Stimulated activated CD4-positive, alpha-beta T cell treated with anti-CD3 and anti-CD28 coated beads, Interleukin-12 subunit alpha, Interleukin-12 subunit beta, amount 100 ng/mL, for 4 hours (primary cell): ENCODE measurements at regions not wholly inside any gene's neighbourhood (a gene's known extent, or its start where the extent isn't known, plus 50 kb on each side); places are given as distances from the start of the nearest gene placed in this dataset.
A peak's percentile ranks its signal among the peaks of the same experiment; 100 is the strongest.

ENCODE experiments used
- DNase-seq: peaks from one replicate; pipeline ENCODE4 v3.0.0-alpha.2; 2020

DNA sequence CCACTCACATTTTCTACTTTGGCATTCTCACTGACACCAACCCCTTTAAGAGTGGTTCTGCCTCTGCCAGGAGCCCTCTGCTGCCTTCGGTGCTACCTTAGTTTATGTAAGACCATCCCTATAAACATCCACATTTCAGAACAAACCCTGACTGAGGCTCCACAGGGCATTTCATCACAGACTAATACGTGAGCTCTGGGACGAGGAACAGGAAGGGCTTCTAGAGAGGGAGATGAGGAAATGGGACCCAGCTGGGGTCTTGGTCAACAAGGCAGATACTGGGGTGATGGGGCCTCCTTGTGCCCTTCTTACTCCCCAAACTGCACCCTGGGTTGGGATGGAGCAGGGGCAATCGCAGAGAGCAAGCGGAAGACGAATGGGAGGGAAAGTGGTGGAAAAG, 86.5 kb upstream of the FYN start:
- DNase-seq, result no peak

- no peak for DNase-seq
These were observed 86.8 kb upstream of the CCN6 start for GRCh38 chr6:111967131-111967530.

- DNase-seq, result no peak
These were observed 83.5 kb upstream of the CCN6 start for GRCh38 chr6:111970426-111970825.

DNA sequence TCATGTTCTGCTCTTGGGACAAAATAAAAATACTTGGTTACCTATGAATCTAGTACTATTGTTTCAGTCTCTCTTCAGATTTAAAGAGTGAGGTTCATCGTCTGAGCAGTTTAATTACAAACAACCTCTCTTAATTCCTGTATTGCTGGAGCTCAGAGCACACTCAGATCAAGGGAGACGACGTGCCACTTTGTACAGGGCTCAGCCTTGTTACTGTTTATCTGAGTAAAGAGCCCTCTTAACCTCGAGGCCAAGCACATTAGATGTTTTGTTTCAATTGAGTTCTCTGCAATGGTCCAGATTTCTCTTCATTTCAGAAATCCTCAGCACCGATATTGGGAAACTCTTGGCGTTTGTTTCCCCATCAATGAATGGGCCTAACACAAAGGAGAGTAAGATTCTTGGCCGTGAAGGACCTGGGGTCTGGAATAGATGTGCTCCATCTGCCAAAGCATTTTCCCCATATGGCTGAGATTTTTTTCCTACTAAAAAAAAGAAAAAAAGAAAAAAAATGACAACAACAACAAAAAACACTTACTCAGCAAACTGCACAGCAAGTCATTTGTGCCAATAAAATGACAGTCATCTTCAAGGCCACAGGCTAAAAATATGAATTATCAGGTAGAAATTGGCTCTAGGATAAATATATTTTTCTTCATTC, 82.6 kb upstream of the CCN6 start:
- DNase-seq, result no peak

DNA sequence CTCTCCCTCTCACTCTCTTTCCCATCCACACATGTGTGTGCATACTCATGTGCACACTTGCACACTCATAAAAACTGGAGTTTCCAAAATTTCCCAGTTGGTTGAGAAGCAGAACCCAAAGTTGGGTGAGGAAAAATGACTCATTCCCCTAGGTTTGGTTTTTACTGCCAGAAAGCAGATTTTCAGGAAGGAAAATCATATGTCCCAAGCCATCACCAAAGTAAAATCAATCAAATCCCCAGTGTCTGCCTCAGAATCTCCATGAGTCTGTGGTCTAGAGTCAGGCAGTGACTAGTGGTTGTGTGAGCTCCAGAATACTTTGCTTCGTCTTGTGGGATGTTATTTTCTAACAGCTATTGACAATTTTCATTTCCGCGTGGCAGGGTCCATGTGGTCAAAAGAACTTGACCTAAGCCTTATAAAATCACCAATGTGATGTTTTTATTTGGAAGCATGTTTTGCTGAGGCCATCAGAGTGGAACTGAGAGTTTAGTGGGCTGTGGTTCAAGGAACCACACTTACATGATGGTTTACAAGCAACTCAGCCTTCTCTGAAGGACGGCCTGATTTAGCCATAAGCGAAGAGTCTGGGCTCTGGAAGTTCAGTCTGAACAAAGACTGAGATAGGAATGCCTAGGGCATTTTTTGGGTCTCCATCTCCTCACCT, 81.9 kb upstream of the CCN6 start:
- DNase-seq, result no peak

- no peak for DNase-seq
These were observed 81.2 kb upstream of the CCN6 start for GRCh38 chr6:111972745-111973117.

GRCh38 chr6:111973118-111973761, 80.7 kb upstream of the CCN6 start:
- peak; percentile 50 for DNase-seq

GRCh38 chr6:111973927-111974639, 79.8 kb upstream of the CCN6 start:
- no peak for DNase-seq

DNA sequence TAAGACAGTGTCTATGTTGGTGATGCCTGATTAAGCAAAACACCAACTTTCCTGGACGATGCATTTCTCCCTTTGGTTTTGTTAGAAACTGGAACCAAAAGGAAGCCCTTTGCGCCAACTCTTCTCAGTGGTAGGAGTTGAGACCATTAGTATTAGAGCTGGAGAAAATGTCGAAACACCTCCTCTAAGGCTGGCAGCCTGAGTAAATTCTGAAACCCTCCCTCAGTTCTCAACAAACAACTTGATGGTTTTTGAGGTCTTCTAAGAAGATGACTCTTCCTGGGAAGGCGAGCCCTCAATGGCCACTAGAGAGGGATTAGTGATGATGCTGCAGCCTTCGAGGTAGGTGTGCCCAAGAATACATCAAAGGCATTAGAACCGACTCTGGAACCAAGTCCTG, 78.4 kb upstream of the CCN6 start:
- no peak for DNase-seq

- DNase-seq, result no peak
These were observed 77.8 kb upstream of the CCN6 start for GRCh38 chr6:111976139-111976538.

- DNase-seq, result no peak
These were observed 75.3 kb upstream of the CCN6 start for GRCh38 chr6:111978532-111979149.

DNA sequence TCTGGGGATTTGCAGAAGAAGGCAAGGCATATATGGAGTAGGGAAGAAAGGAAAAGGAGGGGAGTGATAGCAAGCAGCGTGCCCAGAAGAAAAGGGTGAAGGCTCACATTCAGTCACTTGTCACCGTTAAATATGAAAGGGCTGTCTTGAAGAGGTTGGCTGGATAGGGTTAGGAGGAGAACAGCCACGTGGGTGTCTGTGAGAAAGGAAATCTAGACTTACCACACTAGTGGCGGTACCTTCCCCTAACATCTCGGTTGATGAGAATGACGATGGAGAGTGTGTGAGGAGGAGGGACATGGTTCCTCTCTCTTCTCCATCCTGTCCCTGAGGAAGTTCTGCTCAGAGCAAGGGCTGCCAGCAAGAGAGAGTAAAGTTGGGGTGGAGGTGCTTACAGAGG, 74.3 kb upstream of the CCN6 start:
- DNase-seq, result no peak

- no peak for DNase-seq
These were observed 73.8 kb upstream of the CCN6 start for GRCh38 chr6:111980143-111980542.

DNA sequence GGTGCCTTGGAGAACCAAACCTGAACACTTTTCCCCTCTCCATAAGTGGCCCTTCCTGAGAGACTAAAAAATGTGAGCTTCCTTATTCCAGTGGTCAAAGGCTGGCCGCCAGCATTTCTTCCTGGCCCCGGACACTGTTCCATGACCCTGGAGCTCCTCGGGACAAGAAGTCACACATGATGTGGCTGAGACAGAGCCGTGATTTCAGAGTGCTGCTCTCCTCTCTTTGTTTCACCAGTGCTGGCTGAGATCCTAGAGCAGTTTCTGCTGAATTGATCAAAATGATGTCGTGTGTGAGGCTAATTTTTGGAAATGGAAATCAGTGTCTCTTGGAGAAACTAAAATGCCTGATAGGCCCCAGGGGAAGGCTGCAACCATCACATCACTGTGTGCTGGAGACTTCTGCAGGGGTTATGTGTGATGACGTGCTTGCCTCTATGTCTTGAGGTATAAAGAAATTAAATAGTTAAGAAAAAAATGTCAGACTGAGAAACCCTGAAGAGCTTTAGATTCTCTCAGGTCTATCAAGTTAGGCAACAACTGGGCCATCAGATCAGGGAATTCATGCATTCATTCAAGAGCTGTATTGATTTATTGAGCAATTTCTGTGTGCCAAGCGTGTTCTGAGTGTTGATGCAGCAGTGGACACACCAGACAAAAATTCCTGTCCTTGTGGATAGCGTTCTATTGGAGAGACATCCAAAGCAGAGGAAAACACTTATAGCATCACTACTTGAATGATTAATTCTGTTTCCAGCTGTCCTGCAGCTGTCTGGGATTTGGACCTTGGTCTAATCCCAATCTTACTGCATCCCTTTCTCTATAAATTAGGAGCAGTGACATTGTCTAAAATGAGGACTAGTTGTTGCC, 72.7 kb upstream of the CCN6 start:
- DNase-seq, result no peak

- no peak for DNase-seq
These were observed 71.2 kb upstream of the CCN6 start for GRCh38 chr6:111982681-111983080.

- no peak for DNase-seq
These were observed 70.7 kb upstream of the CCN6 start for GRCh38 chr6:111983193-111983592.

DNA sequence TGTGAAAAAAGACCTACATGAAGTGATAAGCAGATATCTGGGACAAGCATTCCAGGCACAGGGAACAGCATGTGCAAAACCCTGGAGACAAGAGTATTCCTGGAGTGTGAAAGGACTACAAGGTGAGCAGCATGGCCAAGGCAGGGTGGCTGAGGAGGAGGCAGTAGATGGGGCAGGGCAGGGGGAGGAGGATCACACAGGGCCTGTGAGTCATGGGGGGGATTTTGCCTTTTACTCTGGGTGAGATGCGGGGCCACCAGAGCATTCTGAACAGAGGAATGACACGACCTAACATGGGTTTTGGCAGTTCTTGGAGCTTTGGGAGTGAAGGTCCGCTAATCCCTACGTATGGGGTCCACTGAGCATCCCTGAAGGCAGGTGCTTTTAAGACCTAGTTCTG, 69.8 kb upstream of the CCN6 start:
- DNase-seq, result peak; percentile 31

DNA sequence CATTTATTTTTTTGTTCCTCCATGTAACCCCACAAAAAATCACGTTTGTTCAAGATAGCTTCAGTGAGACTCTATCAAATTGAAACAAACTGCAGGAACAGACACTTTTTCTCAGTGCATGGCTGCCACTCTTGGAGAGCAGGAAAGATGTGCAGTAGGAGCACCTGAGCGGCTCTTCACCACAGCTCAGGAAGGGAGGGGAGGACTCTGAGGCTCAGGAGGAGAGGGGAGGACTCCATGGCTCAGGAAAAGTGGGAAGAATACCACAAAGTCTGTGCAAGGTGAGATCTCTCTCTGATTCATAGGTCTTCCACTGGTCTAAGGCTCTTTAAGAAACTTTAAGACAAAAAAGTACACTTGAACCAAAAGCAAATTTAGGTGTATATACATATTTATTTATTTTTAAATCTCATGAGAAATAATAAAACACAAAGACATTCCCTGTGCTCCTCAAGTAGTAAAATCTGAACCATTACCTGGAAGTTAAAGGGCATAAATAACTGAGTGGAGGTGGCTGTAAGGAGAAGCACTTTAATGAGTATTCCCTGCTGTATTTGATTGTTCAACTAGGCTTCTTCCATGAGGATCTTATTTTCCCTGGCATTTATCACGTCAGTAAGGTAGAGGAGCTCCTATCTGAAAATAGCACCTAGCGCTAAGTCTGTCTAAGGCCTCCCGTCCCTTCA, 69.2 kb upstream of the CCN6 start:
- DNase-seq, result no peak

DNA sequence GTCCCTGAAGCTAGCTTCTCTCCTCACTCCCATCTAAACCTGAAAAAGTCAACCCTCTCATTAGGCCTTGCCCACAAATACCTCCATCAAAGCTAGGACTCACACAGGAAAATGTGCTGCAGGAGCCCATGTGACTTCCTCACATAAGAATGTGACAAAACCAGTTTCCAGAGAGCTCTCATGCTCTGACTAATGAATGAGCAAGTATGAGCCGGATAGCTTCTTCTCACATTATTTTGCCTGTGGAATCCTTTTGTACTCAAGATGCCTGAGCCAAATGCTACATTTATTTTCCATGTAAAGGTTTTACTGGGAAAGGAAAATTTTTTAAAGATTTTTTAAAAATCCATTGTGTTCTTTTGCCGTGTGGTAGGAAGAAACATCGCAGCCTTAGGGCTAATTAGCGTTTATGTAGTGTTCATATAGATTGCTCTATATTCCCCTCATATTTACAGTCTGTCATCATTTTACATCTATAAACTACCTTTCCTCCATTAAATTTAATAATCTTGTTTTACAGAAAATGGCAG, 68.6 kb upstream of the CCN6 start:
- no peak for DNase-seq

DNA sequence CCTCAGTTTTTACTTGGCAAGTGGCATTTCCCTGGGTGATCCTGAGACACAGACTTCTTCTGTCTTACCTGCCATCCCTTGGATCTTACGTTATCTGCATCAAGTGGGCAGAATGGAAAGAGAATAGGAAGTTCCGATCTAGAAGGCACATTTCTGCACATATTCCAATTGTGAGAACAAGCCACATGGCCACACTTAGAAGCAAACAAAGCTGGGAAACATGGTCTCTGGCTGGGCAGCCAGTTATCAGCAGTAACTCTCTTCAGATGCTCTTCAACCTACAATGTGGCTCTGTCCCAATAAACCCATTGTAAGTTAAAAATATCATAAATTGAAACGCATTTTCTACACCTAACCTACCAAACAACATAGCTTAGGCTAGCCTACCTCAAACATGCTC, 67.3 kb upstream of the CCN6 start:
- DNase-seq, result no peak

- no peak for DNase-seq
These were observed 66.6 kb upstream of the CCN6 start for GRCh38 chr6:111987295-111987694.

DNA sequence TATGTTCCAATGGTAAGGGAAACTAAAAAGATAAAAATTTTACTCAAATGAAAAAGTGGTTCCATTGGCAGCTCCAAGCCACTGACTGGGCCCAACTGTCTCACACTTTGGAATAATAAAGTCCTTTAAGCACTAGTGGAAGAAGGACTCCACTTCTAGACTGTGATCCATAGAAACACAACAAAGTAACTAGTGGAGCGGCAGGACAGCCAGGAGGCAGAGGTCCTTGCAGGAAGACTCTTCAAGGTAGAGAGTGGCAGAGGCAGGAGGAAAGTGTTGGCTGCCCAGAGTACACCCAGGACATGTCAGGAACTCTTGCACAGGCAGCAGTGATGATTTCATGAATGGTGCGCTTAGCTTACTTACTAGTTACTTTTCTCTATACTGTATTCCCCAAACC, 65.0 kb upstream of the CCN6 start:
- DNase-seq, result no peak
